ENCODE measurements at regions not wholly inside any gene's neighbourhood (a gene's known extent, or its start where the extent isn't known, plus 50 kb on each side); places are given as distances from the start of the nearest gene placed in this dataset.

- ChIA-PET POLR2A (ENCODE audit: low non-redundant PET) (no interaction called here), CTCF (no interaction called here)
- TF ChIP-seq EZH2 (IDR thresholded peaks at IDR 0.05; ENCODE audit: borderline replicate concordance, low read depth, low read length, poor library complexity, severe bottlenecking): no peak
- TF ChIP-seq, protein P1, sequence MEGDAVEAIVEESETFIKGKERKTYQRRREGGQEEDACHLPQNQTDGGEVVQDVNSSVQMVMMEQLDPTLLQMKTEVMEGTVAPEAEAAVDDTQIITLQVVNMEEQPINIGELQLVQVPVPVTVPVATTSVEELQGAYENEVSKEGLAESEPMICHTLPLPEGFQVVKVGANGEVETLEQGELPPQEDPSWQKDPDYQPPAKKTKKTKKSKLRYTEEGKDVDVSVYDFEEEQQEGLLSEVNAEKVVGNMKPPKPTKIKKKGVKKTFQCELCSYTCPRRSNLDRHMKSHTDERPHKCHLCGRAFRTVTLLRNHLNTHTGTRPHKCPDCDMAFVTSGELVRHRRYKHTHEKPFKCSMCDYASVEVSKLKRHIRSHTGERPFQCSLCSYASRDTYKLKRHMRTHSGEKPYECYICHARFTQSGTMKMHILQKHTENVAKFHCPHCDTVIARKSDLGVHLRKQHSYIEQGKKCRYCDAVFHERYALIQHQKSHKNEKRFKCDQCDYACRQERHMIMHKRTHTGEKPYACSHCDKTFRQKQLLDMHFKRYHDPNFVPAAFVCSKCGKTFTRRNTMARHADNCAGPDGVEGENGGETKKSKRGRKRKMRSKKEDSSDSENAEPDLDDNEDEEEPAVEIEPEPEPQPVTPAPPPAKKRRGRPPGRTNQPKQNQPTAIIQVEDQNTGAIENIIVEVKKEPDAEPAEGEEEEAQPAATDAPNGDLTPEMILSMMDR (conservative IDR thresholded peaks at IDR 0.05; ENCODE audit: low read depth, low read length): no peak
- Histone ChIP-seq H3K4me1 (ENCODE audit: insufficient read depth, low read length, poor library complexity, severe bottlenecking) (no peaks in the 10 kb centered on the region), H3K36me3 (ENCODE audit: insufficient read depth, low read length, poor library complexity, severe bottlenecking) (no peaks in the 10 kb centered on the region), H3K4me3 (ENCODE audit: low read depth, low read length, poor library complexity, severe bottlenecking) (no peak overlapping the region), H3K27ac (ENCODE audit: low read depth, low read length, poor library complexity, severe bottlenecking) (no peak overlapping the region), H3K9me3 (ENCODE audit: low read depth, low read length, poor library complexity, severe bottlenecking) (no peaks in the 10 kb centered on the region), H3K27me3 (replicated peaks; ENCODE audit: insufficient read depth, low read depth, low read length, poor library complexity) (peaks cover 3% of the 10 kb centered on the region)
- intact Hi-C loops (cut with micrococcal nuclease; ENCODE audit: unreplicated experiment): loop anchor here (5.0 kb wide), 1 partner anchor 48 kb away; no protein-coding TSS in a partner anchor
- no peak for DNase-seq (ENCODE audit: low spot score)
- no TSS peak for BruUV-seq (replicated peaks)
Observed at GRCh38 chr9:82673919-82674318, 389.0 kb downstream of the RASEF start.

- CTCF ChIA-PET: no interaction called here
- POLR2A ChIA-PET (ENCODE audit: low non-redundant PET): no interaction called here
Observed at GRCh38 chr9:82675102-82675501, 387.8 kb downstream of the RASEF start.

DNA sequence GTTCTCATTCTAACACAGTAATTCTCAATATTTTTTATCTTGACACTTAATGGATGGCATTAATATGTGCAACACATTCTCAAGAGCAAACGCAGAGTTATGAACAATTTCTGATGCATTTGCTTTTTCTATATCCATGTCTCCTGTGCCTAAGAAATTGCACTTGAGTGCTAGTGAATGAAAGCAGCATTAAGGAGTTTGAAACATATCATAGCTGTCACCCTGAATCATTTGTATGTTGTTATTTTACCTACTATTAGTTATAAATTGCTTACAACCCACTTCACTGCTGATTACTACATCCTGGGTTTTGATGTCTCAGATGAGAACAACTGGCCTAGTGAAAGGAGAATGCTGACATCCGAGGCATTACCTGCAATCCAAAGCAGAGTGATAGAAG, 387.3 kb downstream of the RASEF start:
- no peaks in the 10 kb centered on the region for H3K4me1 ChIP-seq (ENCODE audit: insufficient read depth, low read length, poor library complexity, severe bottlenecking)
- no peak for TF ChIP-seq EZH2 (IDR thresholded peaks at IDR 0.05; ENCODE audit: borderline replicate concordance, low read depth, low read length, poor library complexity, severe bottlenecking)
- TF ChIP-seq, protein P1 (conservative IDR thresholded peaks at IDR 0.05; ENCODE audit: low read depth, low read length): no peak

More at GRCh38 chr9:82675102-82675501, 387.8 kb downstream of the RASEF start:
- intact Hi-C loops (cut with micrococcal nuclease; ENCODE audit: unreplicated experiment): no loop called here
- no peak overlapping the region for H3K27ac ChIP-seq (ENCODE audit: low read depth, low read length, poor library complexity, severe bottlenecking)
- no peak overlapping the region for H3K4me3 ChIP-seq (ENCODE audit: low read depth, low read length, poor library complexity, severe bottlenecking)
- peaks cover 3% of the 10 kb centered on the region for H3K27me3 ChIP-seq (replicated peaks; ENCODE audit: insufficient read depth, low read depth, low read length, poor library complexity)
- TF ChIP-seq, protein P1 (conservative IDR thresholded peaks at IDR 0.05; ENCODE audit: low read depth, low read length): no peak
- no peak for TF ChIP-seq EZH2 (IDR thresholded peaks at IDR 0.05; ENCODE audit: borderline replicate concordance, low read depth, low read length, poor library complexity, severe bottlenecking)
- no peak for DNase-seq (ENCODE audit: low spot score)
- H3K36me3 ChIP-seq (ENCODE audit: insufficient read depth, low read length, poor library complexity, severe bottlenecking): no peaks in the 10 kb centered on the region
- no peaks in the 10 kb centered on the region for H3K9me3 ChIP-seq (ENCODE audit: low read depth, low read length, poor library complexity, severe bottlenecking)
- BruUV-seq (replicated peaks): no TSS peak
- H3K4me1 ChIP-seq (ENCODE audit: insufficient read depth, low read length, poor library complexity, severe bottlenecking): no peaks in the 10 kb centered on the region

More for the DNA sequence above, 387.3 kb downstream of the RASEF start:
- no peaks in the 10 kb centered on the region for H3K9me3 ChIP-seq (ENCODE audit: low read depth, low read length, poor library complexity, severe bottlenecking)
- H3K36me3 ChIP-seq (ENCODE audit: insufficient read depth, low read length, poor library complexity, severe bottlenecking): no peaks in the 10 kb centered on the region
- no peak overlapping the region for H3K4me3 ChIP-seq (ENCODE audit: low read depth, low read length, poor library complexity, severe bottlenecking)
- intact Hi-C loops (cut with micrococcal nuclease; ENCODE audit: unreplicated experiment): no loop called here
- H3K27me3 ChIP-seq (replicated peaks; ENCODE audit: insufficient read depth, low read depth, low read length, poor library complexity): peaks cover 3% of the 10 kb centered on the region
- CTCF ChIA-PET: no interaction called here
- no peak for DNase-seq (ENCODE audit: low spot score)
- no peak overlapping the region for H3K27ac ChIP-seq (ENCODE audit: low read depth, low read length, poor library complexity, severe bottlenecking)
- BruUV-seq (replicated peaks): no TSS peak
- POLR2A ChIA-PET (ENCODE audit: low non-redundant PET): no interaction called here

Data from A673 (cell line).